SIG-M5 treated with dmso at 0.1 percent for 504 hours (cell line): ENCODE measurements at regions not wholly inside any gene's neighbourhood (a gene's known extent, or its start where the extent isn't known, plus 50 kb on each side); places are given as distances from the start of the nearest gene placed in this dataset.
A peak's percentile ranks its signal among the peaks of the same experiment; 100 is the strongest.

ENCODE experiments used
- DNase-seq: peaks from one replicate; lab custom pipeline; 2025; ENCODE audit not compliant: unreplicated experiment; lab: John Stamatoyannopoulos, UW

- no peak for DNase-seq
Measured at GRCh38 chr5:56493766-56494165, 260.6 kb upstream of the ANKRD55 start.

GRCh38 chr5:56493308-56493707, 260.2 kb upstream of the ANKRD55 start:
- DNase-seq = no peak

- DNase-seq = no peak
Measured at GRCh38 chr5:56492812-56493211, 259.7 kb upstream of the ANKRD55 start.

GRCh38 chr5:56490971-56491468, 257.9 kb upstream of the ANKRD55 start:
- DNase-seq = peak; percentile 48

GRCh38 chr5:56489272-56489671, 256.1 kb upstream of the ANKRD55 start:
- DNase-seq = no peak

GRCh38 chr5:56487528-56488115, 254.5 kb upstream of the ANKRD55 start:
- no peak for DNase-seq

- DNase-seq = peak; percentile 82
Measured at GRCh38 chr5:56482363-56482762, 249.2 kb upstream of the ANKRD55 start.

GRCh38 chr5:56481428-56482357, 248.6 kb upstream of the ANKRD55 start:
- no peak for DNase-seq

- DNase-seq = no peak
Measured at GRCh38 chr5:56480705-56481427, 247.7 kb upstream of the ANKRD55 start.

- DNase-seq = no peak
Measured at GRCh38 chr5:56480078-56480704, 247.1 kb upstream of the ANKRD55 start.

GRCh38 chr5:56479696-56480077, 246.6 kb upstream of the ANKRD55 start:
- no peak for DNase-seq

- no peak for DNase-seq
Measured at GRCh38 chr5:56479126-56479525, 246.0 kb upstream of the ANKRD55 start.

- no peak for DNase-seq
Measured at GRCh38 chr5:56478062-56478461, 244.9 kb upstream of the ANKRD55 start.

- DNase-seq = no peak
Measured at GRCh38 chr5:56476487-56476856, 243.3 kb upstream of the ANKRD55 start.

GRCh38 chr5:56475689-56476486, 242.8 kb upstream of the ANKRD55 start:
- no peak for DNase-seq

GRCh38 chr5:56471707-56472106, 238.6 kb upstream of the ANKRD55 start:
- DNase-seq = no peak

- DNase-seq = no peak
Measured at GRCh38 chr5:56470007-56470406, 236.9 kb upstream of the ANKRD55 start.

- DNase-seq = no peak
Measured at GRCh38 chr5:56468277-56468676, 235.1 kb upstream of the ANKRD55 start.

- no peak for DNase-seq
Measured at GRCh38 chr5:56467176-56467717, 234.1 kb upstream of the ANKRD55 start.

- DNase-seq = no peak
Measured at GRCh38 chr5:56466136-56466816, 233.1 kb upstream of the ANKRD55 start.
